Activated T-helper 17 cell treated with anti-CD3 and anti-CD28 coated beads, Interleukin-2, amount 50 U/mL, for 72 hours (primary cell): ENCODE measurements at regions not wholly inside any gene's neighbourhood (a gene's known extent, or its start where the extent isn't known, plus 50 kb on each side); places are given as distances from the start of the nearest gene placed in this dataset.

Source experiments
- ATAC-seq: fragments of 150-1000 bp; cut with Tn5 transposase; replicated peaks from 2 replicates; pipeline ENCODE4 v1.10.0; 2021; ENCODE audit warnings: mild to moderate bottlenecking, moderate library complexity
- H3K27ac Mint-ChIP-seq: one replicate; pipeline ENCODE4 v1.8.0; 2022; ENCODE audit warnings: mixed read lengths
- H3K27me3 Mint-ChIP-seq: one replicate; pipeline ENCODE4 v1.8.0; 2022; ENCODE audit warnings: mixed read lengths
- H3K36me3 Mint-ChIP-seq: one replicate; pipeline ENCODE4 v1.8.0; 2022; ENCODE audit warnings: low read depth, mild to moderate bottlenecking, mixed read lengths
- H3K4me1 Mint-ChIP-seq: one replicate; pipeline ENCODE4 v1.8.0; 2022; ENCODE audit warnings: mixed read lengths
- H3K4me3 Mint-ChIP-seq: one replicate; pipeline ENCODE4 v1.8.0; 2022; ENCODE audit warnings: mild to moderate bottlenecking, mixed read lengths
- H3K9me3 Mint-ChIP-seq: one replicate; pipeline ENCODE4 v1.8.0; 2022; ENCODE audit warnings: mixed read lengths

GRCh38 chr12:34297126-34297789, 275.0 kb downstream of the ALG10 start:
- no peaks in the 10 kb centered on the region for H3K27me3 Mint-ChIP-seq
- ATAC-seq: no peak
- H3K4me1 Mint-ChIP-seq: no peaks in the 10 kb centered on the region
- H3K9me3 Mint-ChIP-seq: peaks cover 40% of the 10 kb centered on the region
- H3K27ac Mint-ChIP-seq: no peak overlapping the region
- no peaks in the 10 kb centered on the region for H3K36me3 Mint-ChIP-seq
- no peak overlapping the region for H3K4me3 Mint-ChIP-seq

- Mint-ChIP-seq H3K27me3 (no peaks in the 10 kb centered on the region), H3K9me3 (peaks cover 45% of the 10 kb centered on the region), H3K36me3 (no peaks in the 10 kb centered on the region), H3K4me1 (no peaks in the 10 kb centered on the region), H3K4me3 (no peak overlapping the region), H3K27ac (no peak overlapping the region)
- no peak for ATAC-seq
Measured at GRCh38 chr12:34297790-34298164, 275.5 kb downstream of the ALG10 start.

- Mint-ChIP-seq H3K4me1 (no peaks in the 10 kb centered on the region), H3K4me3 (no peak overlapping the region), H3K27ac (no peak overlapping the region), H3K9me3 (peaks cover 46% of the 10 kb centered on the region), H3K27me3 (no peaks in the 10 kb centered on the region), H3K36me3 (no peaks in the 10 kb centered on the region)
- no peak for ATAC-seq
Measured at GRCh38 chr12:34298176-34298970, 276.1 kb downstream of the ALG10 start.

GRCh38 chr12:34298971-34299801, 276.9 kb downstream of the ALG10 start:
- Mint-ChIP-seq H3K27ac (no peak overlapping the region), H3K27me3 (no peaks in the 10 kb centered on the region), H3K4me1 (no peaks in the 10 kb centered on the region), H3K9me3 (peaks cover 50% of the 10 kb centered on the region), H3K36me3 (no peaks in the 10 kb centered on the region), H3K4me3 (no peak overlapping the region)
- ATAC-seq: no peak

- Mint-ChIP-seq H3K36me3 (no peaks in the 10 kb centered on the region), H3K9me3 (peaks cover 56% of the 10 kb centered on the region), H3K4me3 (no peak overlapping the region), H3K27me3 (no peaks in the 10 kb centered on the region), H3K4me1 (no peaks in the 10 kb centered on the region), H3K27ac (no peak overlapping the region)
- no peak for ATAC-seq
Measured at GRCh38 chr12:34299802-34300193, 277.5 kb downstream of the ALG10 start.

GRCh38 chr12:34300376-34301250, 278.3 kb downstream of the ALG10 start:
- Mint-ChIP-seq H3K9me3 (peaks cover 63% of the 10 kb centered on the region), H3K4me3 (no peak overlapping the region), H3K4me1 (no peaks in the 10 kb centered on the region), H3K27ac (no peak overlapping the region), H3K36me3 (no peaks in the 10 kb centered on the region), H3K27me3 (no peaks in the 10 kb centered on the region)
- no peak for ATAC-seq

GRCh38 chr12:34301251-34302130, 279.2 kb downstream of the ALG10 start:
- no peak for ATAC-seq
- H3K27me3 Mint-ChIP-seq: no peaks in the 10 kb centered on the region
- H3K4me1 Mint-ChIP-seq: no peaks in the 10 kb centered on the region
- H3K9me3 Mint-ChIP-seq: peaks cover 68% of the 10 kb centered on the region
- H3K4me3 Mint-ChIP-seq: no peak overlapping the region
- no peak overlapping the region for H3K27ac Mint-ChIP-seq
- no peaks in the 10 kb centered on the region for H3K36me3 Mint-ChIP-seq

GRCh38 chr12:34302131-34302885, 280.0 kb downstream of the ALG10 start:
- ATAC-seq: no peak
- no peak overlapping the region for H3K4me3 Mint-ChIP-seq
- no peaks in the 10 kb centered on the region for H3K36me3 Mint-ChIP-seq
- H3K27ac Mint-ChIP-seq: no peak overlapping the region
- no peaks in the 10 kb centered on the region for H3K4me1 Mint-ChIP-seq
- H3K9me3 Mint-ChIP-seq: peaks cover 75% of the 10 kb centered on the region
- H3K27me3 Mint-ChIP-seq: no peaks in the 10 kb centered on the region

- H3K4me1 Mint-ChIP-seq: no peaks in the 10 kb centered on the region
- no peaks in the 10 kb centered on the region for H3K27me3 Mint-ChIP-seq
- H3K27ac Mint-ChIP-seq: no peak overlapping the region
- H3K4me3 Mint-ChIP-seq: no peak overlapping the region
- no peaks in the 10 kb centered on the region for H3K36me3 Mint-ChIP-seq
- ATAC-seq: no peak
- peaks cover 82% of the 10 kb centered on the region for H3K9me3 Mint-ChIP-seq
Measured at GRCh38 chr12:34303091-34303870, 281.0 kb downstream of the ALG10 start.

GRCh38 chr12:34304001-34304400, 281.7 kb downstream of the ALG10 start:
- Mint-ChIP-seq H3K27me3 (no peaks in the 10 kb centered on the region), H3K27ac (no peak overlapping the region), H3K36me3 (no peaks in the 10 kb centered on the region), H3K4me1 (no peaks in the 10 kb centered on the region), H3K9me3 (peaks cover 82% of the 10 kb centered on the region), H3K4me3 (no peak overlapping the region)
- no peak for ATAC-seq

- no peak overlapping the region for H3K27ac Mint-ChIP-seq
- H3K36me3 Mint-ChIP-seq: no peaks in the 10 kb centered on the region
- H3K4me3 Mint-ChIP-seq: no peak overlapping the region
- peaks cover 82% of the 10 kb centered on the region for H3K9me3 Mint-ChIP-seq
- no peaks in the 10 kb centered on the region for H3K27me3 Mint-ChIP-seq
- H3K4me1 Mint-ChIP-seq: no peaks in the 10 kb centered on the region
- ATAC-seq: no peak
Measured at GRCh38 chr12:34304546-34304945, 282.2 kb downstream of the ALG10 start.

- Mint-ChIP-seq H3K4me1 (no peaks in the 10 kb centered on the region), H3K36me3 (no peaks in the 10 kb centered on the region), H3K9me3 (peaks cover 76% of the 10 kb centered on the region), H3K27ac (no peak overlapping the region), H3K4me3 (no peak overlapping the region), H3K27me3 (no peaks in the 10 kb centered on the region)
- ATAC-seq: no peak
Measured at GRCh38 chr12:34305176-34305575, 282.9 kb downstream of the ALG10 start.
